SK-N-SH (cell line): ENCODE measurements at regions not wholly inside any gene's neighbourhood (a gene's known extent, or its start where the extent isn't known, plus 50 kb on each side); places are given as distances from the start of the nearest gene placed in this dataset.

Experiments
- CTCF ChIA-PET: fragments of 300-600, 350-600 bp; formaldehyde crosslinking; extraction: SDS; loops from one replicate; lab custom pipeline; 2021; lab: Yijun Ruan, JAX
- POLR2A ChIA-PET: fragments of 350-600 bp; sonication (Branson Sonifier 250); formaldehyde crosslinking; extraction: SDS; loops from one replicate; lab custom pipeline; 2020; ENCODE audit warnings: antibody characterized with exemption, inconsistent platforms; lab: Yijun Ruan, JAX
- DNase-seq: peaks from one replicate; pipeline ENCODE4 v3.0.0; 2012
- H2AFZ ChIP-seq: fragments of 200-600 bp; sonication (generic); 2 replicates; pipeline ENCODE4 v1.8.1; 2016; ENCODE audit warnings: antibody characterized with exemption, mild to moderate bottlenecking, low read depth
- H3F3A ChIP-seq: fragments of 200-600 bp; sonication (generic); replicated peaks from 2 replicates; pipeline ENCODE3; 2016; ENCODE audit warnings: antibody characterized with exemption, mild to moderate bottlenecking; ENCODE audit not compliant: insufficient read depth
- H3K27ac ChIP-seq, 2 experiments: fragments of 200-500 bp in 1 of 2; fragments of 200-600 bp in 1 of 2; sonication (Bioruptor generic) in 1 of 2; sonication (generic), shearing (Covaris generic) in 1 of 2; 2 replicates each; pipeline versions ENCODE4 v1.5.1 to v1.6.1; 2014 to 2016; ENCODE audit warnings: low read depth in 2 of 2, inconsistent platforms in 1 of 2, low read length in 1 of 2, mild to moderate bottlenecking in 1 of 2, mixed read lengths in 1 of 2
- H3K27me3 ChIP-seq: fragments of 200-600 bp; sonication (generic), shearing (Covaris generic); 2 replicates; pipeline ENCODE4 v1.6.1; 2016; ENCODE audit warnings: mixed run types; ENCODE audit not compliant: insufficient read depth
- H3K36me3 ChIP-seq, 2 experiments: fragments of 200-500 bp in 1 of 2; fragments of 200-600 bp in 1 of 2; sonication (Bioruptor generic) in 1 of 2; sonication (generic) in 1 of 2; replicated peaks in 1 of 2; 2 replicates each; pipeline versions ENCODE3 to v1.5.1; 2014 to 2016; ENCODE audit warnings: low read length in 1 of 2, mild to moderate bottlenecking in 1 of 2; ENCODE audit not compliant: insufficient read depth in 2 of 2, control insufficient read depth in 1 of 2
- H3K4me1 ChIP-seq, 2 experiments: fragments of 200-500 bp in 1 of 2; fragments of 200-600 bp in 1 of 2; sonication (Bioruptor generic) in 1 of 2; sonication (generic), shearing (Covaris generic) in 1 of 2; 2 replicates each; pipeline versions ENCODE4 v1.5.1 to v1.6.1; 2014 to 2016; ENCODE audit warnings: low read depth in 1 of 2, low read length in 1 of 2, mixed run types in 1 of 2; ENCODE audit not compliant: insufficient read depth in 2 of 2, control insufficient read depth in 1 of 2
- H3K4me2 ChIP-seq: fragments of 200-600 bp; sonication (generic), shearing (Covaris generic); 2 replicates; pipeline ENCODE4 v1.6.1; 2017; ENCODE audit warnings: mixed run types
- H3K4me3 ChIP-seq, 2 experiments: fragments of 200-500 bp in 1 of 2; fragments of 200-600 bp in 1 of 2; sonication (Bioruptor generic) in 1 of 2; sonication (generic), shearing (Covaris generic) in 1 of 2; 2 replicates each; pipeline versions ENCODE4 v1.5.1 to v1.8.1; 2014 to 2016; ENCODE audit warnings: low read depth in 2 of 2, inconsistent platforms in 1 of 2, low read length in 1 of 2, mild to moderate bottlenecking in 1 of 2, mixed read lengths in 1 of 2, moderate library complexity in 1 of 2
- H3K79me2 ChIP-seq: fragments of 200-600 bp; sonication (generic); 2 replicates; pipeline ENCODE4 v1.8.1; 2017; ENCODE audit warnings: mild to moderate bottlenecking; ENCODE audit not compliant: insufficient read depth
- H3K9ac ChIP-seq: fragments of 200-600 bp; sonication (generic); 2 replicates; pipeline ENCODE4 v1.6.1; 2017; ENCODE audit warnings: mixed run types
- H3K9me2 ChIP-seq: fragments of 200-600 bp; sonication (generic); 2 replicates; pipeline ENCODE4 v1.6.1; 2017; ENCODE audit warnings: mixed run types
- H3K9me3 ChIP-seq: fragments of 200-600 bp; sonication (generic); 2 replicates; pipeline ENCODE4 v1.6.1; 2017; ENCODE audit warnings: mixed run types, mild to moderate bottlenecking, moderate library complexity
- H4K20me1 ChIP-seq: fragments of 200-600 bp; sonication (generic); 2 replicates; pipeline ENCODE4 v1.6.1; 2017; ENCODE audit warnings: mild to moderate bottlenecking, mixed run types; ENCODE audit not compliant: insufficient read depth
- ELF1 ChIP-seq: IDR thresholded peaks from 2 replicates; pipeline ENCODE4 v1.4.0; 2012
- FOXM1 ChIP-seq: IDR thresholded peaks from 2 replicates; pipeline ENCODE4 v1.4.0; 2012; ENCODE audit warnings: low read depth, mild to moderate bottlenecking
- GABPA ChIP-seq: IDR thresholded peaks from 2 replicates; pipeline ENCODE4 v1.4.0; 2012; ENCODE audit warnings: low read depth, mild to moderate bottlenecking
- GATA2 ChIP-seq: sonication (generic); formaldehyde crosslinking; IDR thresholded peaks from 2 replicates; pipeline ENCODE4 v1.5.0; 2020; ENCODE audit warnings: mild to moderate bottlenecking, missing genetic modification reagents
- IRF3 ChIP-seq: fragments of 150-350 bp; IDR thresholded peaks from 2 replicates; pipeline ENCODE4 v1.6.1; 2016; ENCODE audit warnings: mild to moderate bottlenecking, low read depth, low read length
- MEF2A ChIP-seq: IDR thresholded peaks from 2 replicates; pipeline ENCODE4 v1.4.0; 2012; ENCODE audit warnings: low read depth, borderline replicate concordance
- MXI1 ChIP-seq: IDR thresholded peaks from 2 replicates; pipeline ENCODE4 v1.6.1; 2012; ENCODE audit warnings: mild to moderate bottlenecking, low read depth, low read length, improper control_type of control experiment
- NFIC ChIP-seq: IDR thresholded peaks from 2 replicates; pipeline ENCODE4 v1.4.0; 2012; ENCODE audit warnings: borderline replicate concordance
- PBX3 ChIP-seq: IDR thresholded peaks from 2 replicates; pipeline ENCODE4; 2012
- POLR2AphosphoS5 ChIP-seq: IDR thresholded peaks from 2 replicates; pipeline ENCODE4 v1.6.1; 2012; ENCODE audit warnings: low read depth, low read length
- RAD21 ChIP-seq: IDR thresholded peaks from 2 replicates; pipeline ENCODE4 v1.6.1; 2012; ENCODE audit warnings: mild to moderate bottlenecking, low read length
- REST ChIP-seq: IDR thresholded peaks from 2 replicates; pipeline ENCODE4 v1.6.1; 2012; ENCODE audit warnings: mild to moderate bottlenecking, low read depth, low read length, moderate library complexity
- SIN3A ChIP-seq: IDR thresholded peaks from 2 replicates; pipeline ENCODE4 v1.6.1; 2012; ENCODE audit warnings: low read depth, mild to moderate bottlenecking, low read length, moderate library complexity, borderline replicate concordance
- SMC3 ChIP-seq: IDR thresholded peaks from 2 replicates; pipeline ENCODE4 v1.6.1; 2012; ENCODE audit warnings: low read depth, low read length, improper control_type of control experiment
- TAF1 ChIP-seq: IDR thresholded peaks from 2 replicates; pipeline ENCODE4 v1.6.1; 2012; ENCODE audit warnings: low read depth, mild to moderate bottlenecking, low read length, moderate library complexity, borderline replicate concordance
- TCF12 ChIP-seq: IDR thresholded peaks from 2 replicates; pipeline ENCODE4 v1.4.0; 2012
- TEAD4 ChIP-seq: IDR thresholded peaks from 2 replicates; pipeline ENCODE4 v1.4.0; 2012; ENCODE audit warnings: mild to moderate bottlenecking, borderline replicate concordance; ENCODE audit not compliant: insufficient read depth
- USF1 ChIP-seq: IDR thresholded peaks from 2 replicates; pipeline ENCODE4 v1.4.0; 2012; ENCODE audit warnings: low read depth, borderline replicate concordance
- USF2 ChIP-seq: fragments of 150-350 bp; IDR thresholded peaks from 2 replicates; pipeline ENCODE4 v1.6.1; 2017; ENCODE audit warnings: antibody characterized with exemption, low read length, low read depth, borderline replicate concordance
- WGBS: methylation state at CpG from one replicate; pipeline ENCODE4 v1.1.6; 2017; ENCODE audit warnings: low lambda C conversion rate; 5-methylcytosine and 5-hydroxymethylcytosine counted together

GRCh38 chr13:56687131-56687530 lies 453.6 kb upstream of the PRR20A start:
- Histone ChIP-seq H3K4me2 (no peak overlapping the region), H3K36me3 (no peaks in the 10 kb centered on the region), H4K20me1 (no peaks in the 10 kb centered on the region), H3K27ac (no peak overlapping the region), H3F3A (no peaks in the 10 kb centered on the region), H3K9ac (no peak overlapping the region), H3K4me3 (no peak overlapping the region), H3K27me3 (no peaks in the 10 kb centered on the region), H3K9me3 (no peaks in the 10 kb centered on the region), H2AFZ (no peak overlapping the region), H3K79me2 (no peaks in the 10 kb centered on the region), H3K4me1 (no peaks in the 10 kb centered on the region), H3K9me2 (0 out of 2 replicates have a peak, but pooled peaks cover 2% of the 10 kb centered on the region)
- ChIA-PET CTCF (no interaction called here), POLR2A (no interaction called here)
- WGBS: 0% methylated on average over 1 of the region's 1 CpG
- no peak for DNase-seq
- TF ChIP-seq REST (no peak), GABPA (no peak), MEF2A (no peak), RAD21 (no peak), TAF1 (no peak), MXI1 (no peak), IRF3 (no peak), SMC3 (no peak), TCF12 (no peak), USF2 (no peak), GATA2 (no peak), FOXM1 (no peak), TEAD4 (no peak), ELF1 (no peak)

- H3K9ac ChIP-seq: no peak overlapping the region
- H3K27me3 ChIP-seq: no peaks in the 10 kb centered on the region
- no peak overlapping the region for H3K27ac ChIP-seq
- H3K4me2 ChIP-seq: no peak overlapping the region
- no peak for DNase-seq
- ChIA-PET POLR2A (no interaction called here), CTCF (no interaction called here)
- no peaks in the 10 kb centered on the region for H3K9me3 ChIP-seq
- H3F3A ChIP-seq: no peaks in the 10 kb centered on the region
- H3K4me1 ChIP-seq: no peaks in the 10 kb centered on the region
- H3K9me2 ChIP-seq: no peaks in the 10 kb centered on the region
- H3K4me3 ChIP-seq: no peak overlapping the region
- no peaks in the 10 kb centered on the region for H3K79me2 ChIP-seq
- 1% methylated on average over 3 of the region's 3 CpGs for WGBS
- no peaks in the 10 kb centered on the region for H4K20me1 ChIP-seq
- no peak overlapping the region for H2AFZ ChIP-seq
- H3K36me3 ChIP-seq: no peaks in the 10 kb centered on the region
- TF ChIP-seq USF2 (no peak), PBX3 (no peak), USF1 (no peak), SIN3A (no peak), MEF2A (no peak), POLR2AphosphoS5 (no peak), SMC3 (no peak), NFIC (no peak), TAF1 (no peak), TCF12 (no peak)
Observed at GRCh38 chr13:56697011-56697410, 443.7 kb upstream of the PRR20A start.
